ENCODE measurements at regions not wholly inside any gene's neighbourhood (a gene's known extent, or its start where the extent isn't known, plus 50 kb on each side); places are given as distances from the start of the nearest gene placed in this dataset.
"Not testable (repeated sequence)": the region's sequence is repeated elsewhere in the genome, so short reads cannot be mapped to it uniquely, and the experiment has no call there.

GRCh38 chr6:119493980-119494379, 144.4 kb upstream of the MAN1A1 start:
- no peak overlapping the region for H3K4me3 ChIP-seq
- H3K27ac ChIP-seq = peak overlapping the region; percentile 24
- TF ChIP-seq CTCF (IDR thresholded peaks at IDR 0.05) = no peak
- intact Hi-C loops (cut with DNase I) = no loop called here
- H3K27me3 ChIP-seq = no peaks in the 10 kb centered on the region
- no peak overlapping the region for H3K9ac ChIP-seq (ENCODE audit: low read depth in 2 of 2, low read length in 2 of 2)
- no peaks in the 10 kb centered on the region for H3K4me1 ChIP-seq
- H3K36me3 ChIP-seq = no peaks in the 10 kb centered on the region
- no peak for DNase-seq
- no peaks in the 10 kb centered on the region for H3K9me3 ChIP-seq

GRCh38 chr6:119491112-119491511, 141.6 kb upstream of the MAN1A1 start:
- H3K27me3 ChIP-seq; H3K9ac ChIP-seq (ENCODE audit: low read depth in 2 of 2, low read length in 2 of 2); H3K9me3 ChIP-seq; intact Hi-C loops (cut with DNase I); H3K4me1 ChIP-seq; H3K4me3 ChIP-seq; DNase-seq; H3K27ac ChIP-seq; H3K36me3 ChIP-seq: not testable (repeated sequence)

- H3K36me3 ChIP-seq; intact Hi-C loops (cut with DNase I); H3K27ac ChIP-seq; H3K9ac ChIP-seq (ENCODE audit: low read depth in 2 of 2, low read length in 2 of 2); H3K4me3 ChIP-seq; H3K27me3 ChIP-seq; H3K4me1 ChIP-seq; H3K9me3 ChIP-seq; DNase-seq: not testable (repeated sequence)
Measured at GRCh38 chr6:119490050-119490449, 140.5 kb upstream of the MAN1A1 start.

GRCh38 chr6:119484598-119484997, 135.0 kb upstream of the MAN1A1 start:
- intact Hi-C loops (cut with DNase I) = no loop called here

GRCh38 chr6:119483908-119484307, 134.3 kb upstream of the MAN1A1 start:
- H3K9me3 ChIP-seq = no peaks in the 10 kb centered on the region
- no peaks in the 10 kb centered on the region for H3K36me3 ChIP-seq
- intact Hi-C loops (cut with DNase I) = no loop called here
- TF ChIP-seq CTCF (IDR thresholded peaks at IDR 0.05) = no peak
- DNase-seq = no peak
- no peaks in the 10 kb centered on the region for H3K27me3 ChIP-seq
- no peak overlapping the region for H3K9ac ChIP-seq (ENCODE audit: low read depth in 2 of 2, low read length in 2 of 2)
- no peak overlapping the region for H3K4me3 ChIP-seq
- no peak overlapping the region for H3K27ac ChIP-seq
- peaks cover 5% of the 10 kb centered on the region for H3K4me1 ChIP-seq

More at GRCh38 chr6:119484598-119484997, 135.0 kb upstream of the MAN1A1 start:
- Histone ChIP-seq H3K4me3 (no peak overlapping the region), H3K9ac (ENCODE audit: low read depth in 2 of 2, low read length in 2 of 2) (no peak overlapping the region), H3K9me3 (no peaks in the 10 kb centered on the region), H3K27ac (no peak overlapping the region), H3K36me3 (no peaks in the 10 kb centered on the region), H3K27me3 (no peaks in the 10 kb centered on the region), H3K4me1 (peaks cover 5% of the 10 kb centered on the region)
- TF ChIP-seq CTCF (IDR thresholded peaks at IDR 0.05) = no peak
- no peak for DNase-seq

GRCh38 chr6:119482850-119483285, 133.3 kb upstream of the MAN1A1 start:
- no peak for DNase-seq
- no peak for TF ChIP-seq CTCF (IDR thresholded peaks at IDR 0.05)
- H3K9me3 ChIP-seq = no peaks in the 10 kb centered on the region
- intact Hi-C loops (cut with DNase I) = no loop called here
- H3K9ac ChIP-seq (ENCODE audit: low read depth in 2 of 2, low read length in 2 of 2) = no peak overlapping the region
- no peak overlapping the region for H3K27ac ChIP-seq
- H3K36me3 ChIP-seq = no peaks in the 10 kb centered on the region
- H3K4me3 ChIP-seq = no peak overlapping the region
- no peaks in the 10 kb centered on the region for H3K27me3 ChIP-seq
- peaks cover 5% of the 10 kb centered on the region for H3K4me1 ChIP-seq

- H3K36me3 ChIP-seq = no peaks in the 10 kb centered on the region
- no peak overlapping the region for H3K4me3 ChIP-seq
- intact Hi-C loops (cut with DNase I) = no loop called here
- H3K4me1 ChIP-seq = peaks cover 5% of the 10 kb centered on the region
- no peak for TF ChIP-seq CTCF (IDR thresholded peaks at IDR 0.05)
- no peak overlapping the region for H3K9ac ChIP-seq (ENCODE audit: low read depth in 2 of 2, low read length in 2 of 2)
- H3K9me3 ChIP-seq = no peaks in the 10 kb centered on the region
- H3K27me3 ChIP-seq = no peaks in the 10 kb centered on the region
- DNase-seq = no peak
- no peak overlapping the region for H3K27ac ChIP-seq
Measured at GRCh38 chr6:119481976-119482375, 132.4 kb upstream of the MAN1A1 start.

Measured in colonic mucosa (tissue), 4 donors.